ENCODE measurements at regions not wholly inside any gene's neighbourhood (a gene's known extent, or its start where the extent isn't known, plus 50 kb on each side); places are given as distances from the start of the nearest gene placed in this dataset.

GRCh38 chr9:94159069-94159939 lies 75.0 kb downstream of the PTPDC1 start:
- no peaks in the 10 kb centered on the region for H3K36me3 ChIP-seq (ENCODE audit: control insufficient read depth in 1 of 2, insufficient read depth in 2 of 2, low read length in 2 of 2)
- no peaks in the 10 kb centered on the region for H3K9me3 ChIP-seq (ENCODE audit: control insufficient read depth in 1 of 2, low read length in 2 of 2)
- H3K27me3 ChIP-seq (ENCODE audit: control insufficient read depth in 1 of 2, insufficient read depth in 2 of 2, low read length in 2 of 2): no peaks in the 10 kb centered on the region
- H3K27ac ChIP-seq (ENCODE audit: low read depth, low read length): no peak overlapping the region
- H3K9ac ChIP-seq (ENCODE audit: low read depth in 1 of 2, low read length in 2 of 2): no peak overlapping the region
- peaks cover 5% of the 10 kb centered on the region in 2 donors for H3K4me1 ChIP-seq (ENCODE audit: control insufficient read depth in 1 of 2, insufficient read depth in 2 of 2, low read length in 2 of 2)
- H3K4me3 ChIP-seq (ENCODE audit: low read depth in 1 of 2, low read length in 2 of 2): no peak overlapping the region

- Histone ChIP-seq H3K27ac (ENCODE audit: low read depth, low read length) (no peak overlapping the region), H3K36me3 (ENCODE audit: control insufficient read depth in 1 of 2, insufficient read depth in 2 of 2, low read length in 2 of 2) (no peaks in the 10 kb centered on the region), H3K27me3 (ENCODE audit: control insufficient read depth in 1 of 2, insufficient read depth in 2 of 2, low read length in 2 of 2) (no peaks in the 10 kb centered on the region), H3K9ac (ENCODE audit: low read depth in 1 of 2, low read length in 2 of 2) (no peak overlapping the region), H3K4me1 (ENCODE audit: control insufficient read depth in 1 of 2, insufficient read depth in 2 of 2, low read length in 2 of 2) (peaks cover 5 to 11% of the 10 kb centered on the region in 2 donors), H3K9me3 (ENCODE audit: control insufficient read depth in 1 of 2, low read length in 2 of 2) (no peaks in the 10 kb centered on the region), H3K4me3 (ENCODE audit: low read depth in 1 of 2, low read length in 2 of 2) (no peak overlapping the region)
These were observed 76.6 kb downstream of the PTPDC1 start for GRCh38 chr9:94160594-94161501.

GRCh38 chr9:94161673-94162072 lies 77.4 kb downstream of the PTPDC1 start:
- no peak overlapping the region for H3K9ac ChIP-seq (ENCODE audit: low read depth in 1 of 2, low read length in 2 of 2)
- no peaks in the 10 kb centered on the region for H3K27me3 ChIP-seq (ENCODE audit: control insufficient read depth in 1 of 2, insufficient read depth in 2 of 2, low read length in 2 of 2)
- no peaks in the 10 kb centered on the region for H3K9me3 ChIP-seq (ENCODE audit: control insufficient read depth in 1 of 2, low read length in 2 of 2)
- no peak overlapping the region for H3K27ac ChIP-seq (ENCODE audit: low read depth, low read length)
- H3K4me1 ChIP-seq (ENCODE audit: control insufficient read depth in 1 of 2, insufficient read depth in 2 of 2, low read length in 2 of 2): peaks cover 3 to 8% of the 10 kb centered on the region in 2 donors
- no peak overlapping the region for H3K4me3 ChIP-seq (ENCODE audit: low read depth in 1 of 2, low read length in 2 of 2)
- H3K36me3 ChIP-seq (ENCODE audit: control insufficient read depth in 1 of 2, insufficient read depth in 2 of 2, low read length in 2 of 2): no peaks in the 10 kb centered on the region

GRCh38 chr9:94164806-94165549 lies 80.7 kb downstream of the PTPDC1 start:
- H3K4me1 ChIP-seq (ENCODE audit: control insufficient read depth in 1 of 2, insufficient read depth in 2 of 2, low read length in 2 of 2): peaks cover 16 to 22% of the 10 kb centered on the region in 2 donors
- peak overlapping the region in 1 of 2 donors; percentile 38 for H3K9ac ChIP-seq (ENCODE audit: low read depth in 1 of 2, low read length in 2 of 2)
- no peaks in the 10 kb centered on the region for H3K9me3 ChIP-seq (ENCODE audit: control insufficient read depth in 1 of 2, low read length in 2 of 2)
- H3K27ac ChIP-seq (ENCODE audit: low read depth, low read length): no peak overlapping the region
- no peaks in the 10 kb centered on the region for H3K27me3 ChIP-seq (ENCODE audit: control insufficient read depth in 1 of 2, insufficient read depth in 2 of 2, low read length in 2 of 2)
- H3K36me3 ChIP-seq (ENCODE audit: control insufficient read depth in 1 of 2, insufficient read depth in 2 of 2, low read length in 2 of 2): no peaks in the 10 kb centered on the region
- H3K4me3 ChIP-seq (ENCODE audit: low read depth in 1 of 2, low read length in 2 of 2): peak overlapping the region; percentile 56 to 71

- peak overlapping the region in 1 of 2 donors; percentile 38 for H3K9ac ChIP-seq (ENCODE audit: low read depth in 1 of 2, low read length in 2 of 2)
- peak overlapping the region; percentile 99 for H3K27ac ChIP-seq (ENCODE audit: low read depth, low read length)
- H3K4me1 ChIP-seq (ENCODE audit: control insufficient read depth in 1 of 2, insufficient read depth in 2 of 2, low read length in 2 of 2): peaks cover 23 to 28% of the 10 kb centered on the region in 2 donors
These were observed 81.5 kb downstream of the PTPDC1 start for GRCh38 chr9:94165592-94166235.

GRCh38 chr9:94166236-94166975 lies 82.1 kb downstream of the PTPDC1 start:
- Histone ChIP-seq H3K4me3 (ENCODE audit: low read depth in 1 of 2, low read length in 2 of 2) (peak overlapping the region; percentile 74 to 85), H3K27me3 (ENCODE audit: control insufficient read depth in 1 of 2, insufficient read depth in 2 of 2, low read length in 2 of 2) (no peaks in the 10 kb centered on the region), H3K36me3 (ENCODE audit: control insufficient read depth in 1 of 2, insufficient read depth in 2 of 2, low read length in 2 of 2) (no peaks in the 10 kb centered on the region), H3K9me3 (ENCODE audit: control insufficient read depth in 1 of 2, low read length in 2 of 2) (no peaks in the 10 kb centered on the region), H3K4me1 (ENCODE audit: control insufficient read depth in 1 of 2, insufficient read depth in 2 of 2, low read length in 2 of 2) (peaks cover 26 to 28% of the 10 kb centered on the region in 2 donors), H3K27ac (ENCODE audit: low read depth, low read length) (peak overlapping the region; percentile 99), H3K9ac (ENCODE audit: low read depth in 1 of 2, low read length in 2 of 2) (peak overlapping the region; percentile 83 to 85)

More at GRCh38 chr9:94165592-94166235, 81.5 kb downstream of the PTPDC1 start:
- Histone ChIP-seq H3K36me3 (ENCODE audit: control insufficient read depth in 1 of 2, insufficient read depth in 2 of 2, low read length in 2 of 2) (no peaks in the 10 kb centered on the region), H3K9me3 (ENCODE audit: control insufficient read depth in 1 of 2, low read length in 2 of 2) (no peaks in the 10 kb centered on the region), H3K4me3 (ENCODE audit: low read depth in 1 of 2, low read length in 2 of 2) (peak overlapping the region; percentile 72 to 74), H3K27me3 (ENCODE audit: control insufficient read depth in 1 of 2, insufficient read depth in 2 of 2, low read length in 2 of 2) (no peaks in the 10 kb centered on the region)

GRCh38 chr9:94166976-94167346 lies 82.7 kb downstream of the PTPDC1 start:
- no peaks in the 10 kb centered on the region for H3K9me3 ChIP-seq (ENCODE audit: control insufficient read depth in 1 of 2, low read length in 2 of 2)
- H3K9ac ChIP-seq (ENCODE audit: low read depth in 1 of 2, low read length in 2 of 2): peak overlapping the region; percentile 83 to 85
- no peaks in the 10 kb centered on the region for H3K36me3 ChIP-seq (ENCODE audit: control insufficient read depth in 1 of 2, insufficient read depth in 2 of 2, low read length in 2 of 2)
- no peaks in the 10 kb centered on the region for H3K27me3 ChIP-seq (ENCODE audit: control insufficient read depth in 1 of 2, insufficient read depth in 2 of 2, low read length in 2 of 2)
- H3K27ac ChIP-seq (ENCODE audit: low read depth, low read length): peak overlapping the region; percentile 73
- peak overlapping the region; percentile 74 to 85 for H3K4me3 ChIP-seq (ENCODE audit: low read depth in 1 of 2, low read length in 2 of 2)
- H3K4me1 ChIP-seq (ENCODE audit: control insufficient read depth in 1 of 2, insufficient read depth in 2 of 2, low read length in 2 of 2): peaks cover 26 to 28% of the 10 kb centered on the region in 2 donors

- Histone ChIP-seq H3K9me3 (ENCODE audit: control insufficient read depth in 1 of 2, low read length in 2 of 2) (no peaks in the 10 kb centered on the region), H3K27ac (ENCODE audit: low read depth, low read length) (peak overlapping the region; percentile 73), H3K36me3 (ENCODE audit: control insufficient read depth in 1 of 2, insufficient read depth in 2 of 2, low read length in 2 of 2) (no peaks in the 10 kb centered on the region), H3K4me1 (ENCODE audit: control insufficient read depth in 1 of 2, insufficient read depth in 2 of 2, low read length in 2 of 2) (peaks cover 26 to 31% of the 10 kb centered on the region in 2 donors), H3K27me3 (ENCODE audit: control insufficient read depth in 1 of 2, insufficient read depth in 2 of 2, low read length in 2 of 2) (no peaks in the 10 kb centered on the region), H3K9ac (ENCODE audit: low read depth in 1 of 2, low read length in 2 of 2) (peak overlapping the region; percentile 83 to 85), H3K4me3 (ENCODE audit: low read depth in 1 of 2, low read length in 2 of 2) (peak overlapping the region; percentile 74 to 85)
These were observed 83.2 kb downstream of the PTPDC1 start for GRCh38 chr9:94167376-94167890.

Measured in duodenal mucosa (tissue), 2 donors.